GM21723 (cell line): ENCODE measurements at regions not wholly inside any gene's neighbourhood (a gene's known extent, or its start where the extent isn't known, plus 50 kb on each side); places are given as distances from the start of the nearest gene placed in this dataset.
"Not testable (repeated sequence)": the region's sequence is repeated elsewhere in the genome, so short reads cannot be mapped to it uniquely, and the experiment has no call there.

Source experiments
- ATAC-seq: cut with Tn5 transposase; IDR thresholded peaks from one replicate; pipeline ENCODE4 v1.9.1; 2021; ENCODE audit warnings: mild to moderate bottlenecking, moderate library complexity; ENCODE audit not compliant: unreplicated experiment

DNA sequence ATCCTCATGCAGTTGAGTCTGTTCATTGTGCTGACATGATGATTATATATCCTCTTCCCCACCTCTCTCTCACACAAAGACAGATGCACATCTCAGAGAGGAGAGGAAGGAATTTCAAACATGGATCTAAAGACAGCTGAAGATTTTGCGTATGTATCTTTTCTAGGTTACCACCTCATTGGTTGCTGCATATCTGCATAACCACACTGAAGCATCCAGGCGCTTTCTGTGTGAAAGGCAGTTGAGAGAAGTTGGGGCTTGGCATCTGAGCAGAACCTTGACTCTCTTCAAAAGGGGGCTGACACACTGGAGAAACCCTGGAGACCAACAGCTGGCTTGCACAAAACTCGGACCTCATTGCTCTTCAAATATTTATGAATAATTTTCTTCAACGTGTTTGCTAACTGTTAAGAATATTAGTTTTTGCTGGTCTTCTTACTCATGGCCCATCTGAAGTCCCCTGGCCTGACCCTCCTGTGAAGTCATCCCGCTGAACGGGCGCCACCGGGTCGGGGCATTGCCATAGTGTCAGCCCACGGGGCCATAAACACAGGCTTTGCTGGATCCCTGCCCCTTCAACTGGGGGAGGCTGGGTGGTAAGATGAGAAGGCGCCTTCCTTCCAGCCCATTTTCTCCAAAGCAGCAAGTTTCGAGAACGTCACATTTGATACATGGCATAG is 593.2 kb upstream of the CLINT1 start:
- no peak for ATAC-seq

DNA sequence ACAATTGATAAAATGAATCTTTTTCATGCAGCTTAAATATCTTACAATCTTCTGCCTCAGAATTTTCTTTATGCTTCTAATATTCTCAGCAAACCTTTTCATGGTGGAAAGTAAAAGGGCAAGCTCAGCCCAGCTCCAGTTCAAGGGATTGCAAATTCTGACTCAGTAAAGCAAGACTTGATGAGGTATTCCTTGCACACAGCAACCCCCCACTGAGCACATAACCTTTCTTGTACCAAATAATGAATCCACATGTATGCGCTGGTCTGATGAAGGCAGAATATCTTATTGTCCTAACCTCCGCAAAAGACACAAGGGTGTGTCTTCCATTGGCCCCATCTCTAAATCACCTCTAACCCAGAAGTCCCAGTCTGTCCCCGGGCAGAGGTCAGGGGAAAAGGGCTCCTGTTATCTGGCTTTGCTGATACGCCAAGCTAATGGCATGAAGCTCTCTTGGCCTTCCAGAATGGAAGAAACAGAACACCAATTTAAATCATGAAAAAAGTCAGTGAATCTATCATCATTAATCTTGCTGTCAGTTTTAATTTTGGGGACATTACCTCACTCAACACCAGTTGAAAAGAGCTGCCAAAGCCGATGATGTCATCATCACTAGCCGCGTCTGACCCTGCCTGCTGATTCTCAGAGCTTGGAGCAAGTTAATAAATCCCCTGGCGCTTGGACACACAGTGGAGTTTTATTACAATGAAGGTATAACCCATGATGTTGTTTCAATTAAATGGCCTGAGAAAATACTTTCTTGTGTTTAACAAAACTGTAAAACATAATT is 592.5 kb upstream of the CLINT1 start:
- no peak for ATAC-seq

GRCh38 chr5:158450751-158451171 is 591.8 kb upstream of the CLINT1 start:
- ATAC-seq, result no peak

DNA sequence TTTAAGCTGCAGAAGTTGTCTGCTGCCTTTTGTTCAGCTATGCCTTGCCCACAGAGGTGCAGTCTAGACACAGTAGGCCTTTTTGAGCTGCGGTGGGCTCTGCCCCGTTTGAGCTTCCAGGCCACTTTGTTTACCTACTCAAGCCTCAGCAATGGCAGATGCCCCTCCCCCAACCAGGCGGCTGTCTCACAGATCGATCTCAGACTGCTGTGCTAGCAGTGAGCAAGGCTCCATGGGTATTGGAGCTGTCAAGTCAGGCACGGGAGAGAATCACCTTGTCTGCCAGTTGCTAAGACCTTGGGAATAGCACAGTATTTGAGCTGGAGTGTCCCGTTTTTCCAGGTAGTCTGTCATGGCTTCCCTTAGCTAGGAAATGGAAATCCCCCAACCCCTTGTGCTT is 587.8 kb upstream of the CLINT1 start:
- ATAC-seq, result not testable (repeated sequence)

DNA sequence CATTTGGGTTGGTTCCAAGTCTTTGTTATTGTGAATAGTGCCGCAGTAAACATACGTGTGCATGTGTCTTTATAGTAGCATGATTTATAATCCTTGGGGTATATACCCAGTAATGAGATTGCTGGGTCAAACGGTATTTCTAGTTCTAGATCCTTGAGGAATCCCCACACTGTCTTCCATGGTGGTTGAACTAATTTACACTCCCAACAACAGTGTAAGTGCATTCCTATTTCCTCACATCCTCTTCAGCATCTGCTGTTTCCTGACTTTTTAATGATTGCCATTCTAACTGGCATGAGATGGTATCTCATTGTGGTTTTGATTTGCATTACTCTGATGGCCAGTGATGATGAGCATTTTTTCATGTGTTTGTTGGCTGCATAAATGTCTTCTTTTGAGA is 580.3 kb upstream of the CLINT1 start:
- ATAC-seq, result not testable (repeated sequence)

- ATAC-seq, result no peak
These were observed 577.5 kb upstream of the CLINT1 start for GRCh38 chr5:158436271-158437065.

GRCh38 chr5:158435161-158435616 is 576.2 kb upstream of the CLINT1 start:
- peak; percentile 87 for ATAC-seq

DNA sequence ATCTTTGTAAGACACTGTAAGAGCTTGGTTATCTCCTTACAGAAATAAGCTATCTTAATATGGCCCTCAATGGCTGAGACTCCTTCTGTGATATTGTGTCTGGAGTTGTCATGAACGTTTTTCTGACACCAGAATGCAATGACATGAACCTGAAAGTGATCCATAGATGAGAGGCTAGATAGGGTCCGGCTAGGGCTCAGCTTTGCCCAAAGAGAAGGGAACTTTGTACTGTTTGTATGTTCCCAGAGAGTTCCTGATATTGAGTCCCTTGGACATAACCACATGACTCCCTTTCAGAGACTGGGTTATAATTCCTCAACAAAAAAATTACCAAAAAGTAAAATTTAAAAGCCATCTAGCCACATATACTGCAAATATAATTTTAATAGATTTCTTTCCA is 575.8 kb upstream of the CLINT1 start:
- peak; percentile 7 for ATAC-seq

DNA sequence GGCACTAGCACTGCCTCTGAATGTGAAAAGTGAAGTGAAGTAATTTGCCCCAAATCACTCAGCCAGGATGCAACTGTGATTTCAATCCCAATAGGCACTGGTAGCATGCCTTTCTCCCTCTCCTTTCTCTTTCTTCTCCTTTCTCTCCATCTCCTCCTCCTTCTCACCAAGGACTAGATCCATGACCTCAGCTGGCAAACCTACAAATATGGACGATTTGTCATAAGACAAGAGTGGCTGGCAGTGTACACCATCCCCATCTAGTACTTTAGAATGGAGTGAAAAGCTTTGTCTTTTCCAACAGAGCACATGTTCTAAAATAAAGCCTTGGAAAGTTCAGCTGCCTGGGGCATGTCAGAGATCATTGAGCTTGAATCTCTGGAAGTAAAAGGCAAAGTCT is 574.7 kb upstream of the CLINT1 start:
- ATAC-seq, result no peak

DNA sequence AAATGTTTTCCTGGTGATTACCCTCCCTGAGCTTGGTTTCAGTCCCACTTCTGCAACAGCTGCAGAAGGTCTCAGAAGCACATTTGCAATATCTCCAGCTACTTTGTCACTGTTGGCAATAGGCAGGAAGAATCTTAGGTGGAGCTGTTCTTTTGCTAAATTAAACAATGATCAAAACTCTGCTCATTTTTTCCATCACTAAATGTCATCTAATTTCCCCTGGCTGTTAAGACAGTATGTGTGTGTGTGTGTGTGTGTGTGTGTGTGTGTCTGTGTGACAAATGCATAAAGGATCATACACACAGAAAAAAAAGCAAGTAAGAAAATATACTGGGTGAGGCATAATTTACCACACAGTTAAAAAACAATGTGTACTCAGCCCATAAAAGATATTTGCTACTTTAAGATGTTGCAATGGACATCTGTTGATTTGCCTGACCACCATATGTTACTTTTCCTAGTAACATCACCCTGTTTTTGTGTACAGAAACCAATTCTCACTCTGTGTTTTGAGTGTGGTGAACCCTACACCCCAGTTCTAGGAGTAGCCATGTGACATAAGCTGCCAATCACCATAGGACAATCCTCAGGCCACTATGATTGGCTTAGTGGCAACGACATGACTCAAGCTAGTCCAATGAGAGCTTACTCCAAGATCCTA is 572.6 kb upstream of the CLINT1 start:
- ATAC-seq, result peak; percentile 31

GRCh38 chr5:158430798-158431167 is 571.8 kb upstream of the CLINT1 start:
- no peak for ATAC-seq

DNA sequence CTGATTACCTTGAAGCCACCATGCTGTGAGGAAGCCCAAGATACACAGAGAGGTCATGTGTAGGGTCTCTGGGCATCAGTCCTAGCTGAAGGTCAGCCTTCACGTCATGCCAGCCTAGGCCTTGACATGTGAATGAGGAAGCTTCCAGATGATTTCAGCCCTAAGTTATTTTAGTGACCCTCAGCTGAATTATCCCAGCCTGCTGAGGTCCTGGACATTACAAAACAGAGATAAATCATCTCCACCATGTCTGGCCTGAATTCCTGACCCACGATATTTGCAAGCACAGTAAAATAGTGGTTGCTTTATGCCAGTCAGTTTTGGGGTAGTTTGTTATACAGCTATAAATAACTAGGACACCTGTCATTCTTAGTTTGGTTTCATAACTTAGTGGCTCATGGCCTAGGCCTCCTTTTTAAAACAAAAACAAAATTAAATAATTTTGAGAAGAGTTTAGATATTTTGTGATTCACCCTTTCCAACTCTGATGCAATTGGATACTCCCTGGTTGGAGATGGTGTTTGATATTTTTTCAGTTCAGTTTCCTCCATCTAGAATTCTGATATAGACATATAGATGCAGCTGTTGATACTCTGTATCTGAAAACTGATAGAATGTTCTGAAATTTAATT is 571.3 kb upstream of the CLINT1 start:
- ATAC-seq, result no peak

GRCh38 chr5:158429564-158429963 is 570.6 kb upstream of the CLINT1 start:
- no peak for ATAC-seq

DNA sequence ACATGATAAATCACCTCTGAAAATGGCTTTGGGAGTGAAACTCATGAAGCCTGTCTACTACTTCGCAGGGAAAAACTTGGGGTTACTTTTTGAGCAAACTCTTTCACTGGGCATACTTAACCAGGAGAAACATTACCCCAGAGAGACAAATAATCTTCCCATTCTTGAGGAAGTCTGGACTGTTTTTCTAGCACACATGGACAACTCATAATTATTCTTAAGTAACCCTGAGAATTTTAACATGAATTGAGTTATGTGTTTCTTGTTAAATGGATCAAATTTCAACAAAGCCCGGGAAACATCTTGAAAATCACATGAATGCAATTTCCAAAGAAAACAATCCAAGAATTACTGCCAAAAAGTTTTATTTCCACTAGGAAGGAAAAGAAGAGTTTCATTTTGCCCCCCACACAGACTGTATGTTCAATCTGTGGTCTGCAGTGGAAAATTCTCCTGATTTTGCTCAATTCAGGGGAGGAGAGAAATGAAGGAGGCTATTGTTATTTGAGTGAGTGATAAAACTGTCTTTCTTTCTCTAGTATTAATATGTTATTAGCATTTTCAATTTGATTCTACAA is 564.8 kb upstream of the CLINT1 start:
- ATAC-seq, result no peak

DNA sequence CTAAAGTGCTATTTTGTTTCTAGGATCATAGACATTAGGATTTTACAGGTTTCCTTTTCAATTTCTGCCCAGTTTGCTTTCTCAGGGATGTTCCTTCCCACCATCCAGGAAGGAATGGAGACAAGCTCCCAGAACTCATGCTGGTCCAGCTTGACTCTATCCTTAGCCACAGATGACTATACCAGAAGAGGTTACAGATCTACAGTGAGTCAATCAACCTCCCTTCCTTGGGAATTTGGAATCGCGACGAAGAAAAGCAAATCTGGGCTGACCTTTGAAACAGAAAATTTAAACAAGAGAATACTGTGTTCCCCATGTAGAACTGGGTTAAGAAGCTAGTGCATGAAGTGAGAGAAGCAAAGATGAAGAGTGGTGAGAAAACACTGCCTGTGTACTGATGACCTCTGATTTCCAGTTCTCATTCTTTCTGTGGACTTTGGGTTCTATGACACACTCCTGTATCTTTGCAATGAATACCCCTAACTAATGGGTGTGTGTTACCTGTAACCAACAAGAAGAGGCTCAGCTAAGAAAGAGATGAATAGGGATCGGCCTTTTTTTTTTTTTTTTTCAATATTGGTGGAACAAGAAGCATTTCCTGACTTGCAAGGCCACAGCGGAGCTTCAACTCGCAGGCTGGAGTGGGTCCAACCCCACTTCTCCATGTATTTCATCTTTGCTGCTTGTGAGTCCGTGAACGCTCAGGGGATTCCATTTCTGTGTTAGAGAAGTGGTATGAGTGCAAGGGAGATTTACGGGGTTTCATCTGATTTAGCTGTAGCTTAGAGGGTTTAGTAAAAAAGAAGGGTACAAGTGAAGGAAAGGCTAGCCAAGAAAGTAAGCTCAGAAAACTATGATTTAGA is 563.9 kb upstream of the CLINT1 start:
- ATAC-seq, result no peak

GRCh38 chr5:158421319-158421718 is 562.4 kb upstream of the CLINT1 start:
- no peak for ATAC-seq

DNA sequence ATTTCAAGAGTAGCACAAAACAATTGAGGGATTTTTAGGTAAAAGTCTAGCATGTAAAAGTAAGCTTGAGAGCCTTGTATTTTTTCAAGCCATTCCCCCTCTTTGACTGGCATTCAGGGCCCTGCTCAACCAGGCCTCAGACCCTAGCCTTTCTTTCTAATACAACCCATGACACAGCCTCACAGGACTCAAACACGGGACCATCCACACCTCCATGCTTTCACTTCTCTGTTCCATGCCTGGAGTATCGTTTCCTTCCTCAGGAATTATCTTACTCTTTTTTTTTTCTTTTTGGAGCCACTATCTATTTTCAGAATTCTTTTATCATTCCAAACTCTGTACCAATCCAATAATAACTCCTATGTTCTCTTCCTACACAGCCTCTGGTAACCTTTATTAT is 560.2 kb upstream of the CLINT1 start:
- ATAC-seq, result no peak

- ATAC-seq, result no peak
These were observed 555.8 kb upstream of the CLINT1 start for GRCh38 chr5:158414780-158415179.

DNA sequence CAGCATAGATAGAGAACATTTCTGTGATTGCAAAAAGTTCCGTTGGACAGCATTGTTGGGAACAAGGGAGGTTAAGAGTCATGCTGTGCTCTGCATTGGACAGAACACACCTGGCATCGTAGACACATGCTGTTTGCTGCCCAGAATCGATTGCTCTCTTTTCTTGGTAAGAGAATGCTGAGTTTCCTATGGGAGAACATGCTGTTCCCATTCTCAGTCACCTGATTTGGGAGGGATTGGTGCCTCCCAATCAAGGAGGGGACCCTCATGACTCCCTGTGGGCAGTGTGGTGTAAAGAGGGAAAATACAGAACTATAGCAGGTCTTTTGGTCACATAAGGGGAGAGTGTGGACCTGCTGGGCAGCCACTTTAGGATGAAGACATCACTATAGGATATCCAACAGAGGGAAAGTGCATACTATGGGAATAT is 555.4 kb upstream of the CLINT1 start:
- no peak for ATAC-seq
